IMR-90 (cell line): ENCODE measurements at regions not wholly inside any gene's neighbourhood (a gene's known extent, or its start where the extent isn't known, plus 50 kb on each side); places are given as distances from the start of the nearest gene placed in this dataset.

Experiments used
- ATAC-seq: fragments of 200-7000 bp; cut with Tn5 transposase; 2 replicates; pipeline ENCODE4 v1.9.1; 2020; ENCODE audit warnings: low read depth, mild to moderate bottlenecking, moderate library complexity
- BruUV-seq: library from RNA; stranded (reverse); fragments of 400-500 nt; replicated peaks from 2 replicates; lab custom pipeline; 2021; lab: Mats Ljungman, UMichigan
- CTCF ChIA-PET: fragments of 300-600 bp; formaldehyde crosslinking; extraction: SDS; loops from one replicate; lab custom pipeline; 2021; ENCODE audit warnings: antibody characterized with exemption; lab: Yijun Ruan, JAX
- POLR2A ChIA-PET: fragments of 300-600 bp; sonication (Branson Sonifier 250); formaldehyde crosslinking; loops from one replicate; lab custom pipeline; 2022; ENCODE audit warnings: antibody characterized with exemption; ENCODE audit not compliant: unreplicated experiment; lab: Charles Lee
- DNase-seq: peaks from one replicate; pipeline ENCODE4 v3.0.0; 2013
- H2AFZ ChIP-seq: replicated peaks from 2 replicates; pipeline ENCODE3; 2013; ENCODE audit warnings: low read length, mild to moderate bottlenecking; ENCODE audit not compliant: poor library complexity
- H2AK5ac ChIP-seq: 2 replicates; pipeline ENCODE4 v1.6.1; 2013; ENCODE audit warnings: low read depth, low read length, inconsistent platforms
- H2AK9ac ChIP-seq: replicated peaks from 2 replicates; pipeline ENCODE3; 2013; ENCODE audit warnings: mild to moderate bottlenecking, low read depth, low read length, moderate library complexity; ENCODE audit not compliant: poor library complexity
- H2BK120ac ChIP-seq: 2 replicates; pipeline ENCODE4 v1.6.1; 2013; ENCODE audit warnings: low read depth, low read length, inconsistent platforms
- H2BK15ac ChIP-seq: 3 replicates; pipeline ENCODE4 v1.6.1; 2013; ENCODE audit warnings: low read depth, low read length, inconsistent platforms
- H2BK20ac ChIP-seq: 2 replicates; pipeline ENCODE4 v1.6.1; 2013; ENCODE audit warnings: low read depth, mild to moderate bottlenecking, inconsistent platforms, low read length, moderate library complexity
- H2BK5ac ChIP-seq: 2 replicates; pipeline ENCODE4 v1.6.1; 2013; ENCODE audit warnings: mild to moderate bottlenecking, low read depth, low read length, inconsistent platforms; ENCODE audit not compliant: poor library complexity, severe bottlenecking
- H3K14ac ChIP-seq: replicated peaks from 2 replicates; pipeline ENCODE4 v1.6.1; 2013; ENCODE audit warnings: low read depth, low read length, inconsistent platforms
- H3K18ac ChIP-seq: 2 replicates; pipeline ENCODE4 v1.6.1; 2013; ENCODE audit warnings: low read depth, low read length, control low read depth
- H3K23ac ChIP-seq: 2 replicates; pipeline ENCODE4 v1.6.1; 2013; ENCODE audit warnings: low read depth, low read length, inconsistent platforms
- H3K27ac ChIP-seq: 2 replicates; pipeline ENCODE4 v1.5.1; 2013; ENCODE audit warnings: mild to moderate bottlenecking, control low read depth, low read length; ENCODE audit not compliant: insufficient read depth
- H3K27me3 ChIP-seq: 2 replicates; pipeline ENCODE4 v1.6.1; 2013; ENCODE audit warnings: low read length; ENCODE audit not compliant: control insufficient read depth, insufficient read depth
- H3K36me3 ChIP-seq: 2 replicates; pipeline ENCODE4 v1.6.1; 2013; ENCODE audit warnings: low read length, mixed read lengths; ENCODE audit not compliant: control insufficient read depth, insufficient read depth
- H3K4ac ChIP-seq: 2 replicates; pipeline ENCODE4 v1.6.1; 2013; ENCODE audit warnings: low read depth, low read length, inconsistent platforms
- H3K4me1 ChIP-seq: 2 replicates; pipeline ENCODE4 v1.6.1; 2013; ENCODE audit warnings: low read length, mixed read lengths; ENCODE audit not compliant: control insufficient read depth, insufficient read depth
- H3K4me2 ChIP-seq: 2 replicates; pipeline ENCODE4 v1.6.1; 2013; ENCODE audit warnings: low read depth, mild to moderate bottlenecking, control low read depth, low read length, moderate library complexity
- H3K4me3 ChIP-seq: 2 replicates; pipeline ENCODE4 v1.5.1; 2013; ENCODE audit warnings: low read depth, mild to moderate bottlenecking, control low read depth, low read length, moderate library complexity; ENCODE audit not compliant: insufficient read depth
- H3K56ac ChIP-seq: 2 replicates; pipeline ENCODE4 v1.6.1; 2013; ENCODE audit warnings: low read length, inconsistent platforms; ENCODE audit not compliant: insufficient read depth; ENCODE audit errors: extremely low read depth
- H3K79me1 ChIP-seq, 2 experiments: 2 replicates each; pipeline ENCODE4 v1.6.1; 2013; ENCODE audit warnings: low read length in 2 of 2, inconsistent platforms in 1 of 2, low read depth in 1 of 2
- H3K9ac ChIP-seq: 2 replicates; pipeline ENCODE4 v1.6.1; 2013; ENCODE audit warnings: low read depth, low read length, control low read depth
- H3K9me1 ChIP-seq: 2 replicates; pipeline ENCODE4 v1.6.1; 2013; ENCODE audit warnings: low read length, inconsistent platforms; ENCODE audit not compliant: insufficient read depth
- H3K9me3 ChIP-seq: 2 replicates; pipeline ENCODE4 v1.6.1; 2013; ENCODE audit warnings: low read length; ENCODE audit not compliant: control insufficient read depth, insufficient read depth
- H4K20me1 ChIP-seq: 2 replicates; pipeline ENCODE4 v1.6.1; 2013; ENCODE audit warnings: low read length, inconsistent platforms; ENCODE audit not compliant: insufficient read depth
- H4K5ac ChIP-seq: 2 replicates; pipeline ENCODE4 v1.6.1; 2013; ENCODE audit warnings: mild to moderate bottlenecking, low read depth, low read length, control low read depth
- H4K8ac ChIP-seq, 2 experiments: 2 replicates each; pipeline ENCODE4 v1.6.1; 2013; ENCODE audit warnings: low read depth in 2 of 2, low read length in 2 of 2, control low read depth in 1 of 2, inconsistent platforms in 1 of 2
- H4K91ac ChIP-seq: 2 replicates; pipeline ENCODE4 v1.6.1; 2013; ENCODE audit warnings: low read depth, low read length, inconsistent platforms; ENCODE audit not compliant: insufficient read depth
- BHLHE40 ChIP-seq: fragments of 150-350 bp; IDR thresholded peaks from 2 replicates; pipeline ENCODE4 v1.6.1; 2016; ENCODE audit warnings: mild to moderate bottlenecking, low read depth, low read length
- CEBPB ChIP-seq: IDR thresholded peaks from 2 replicates; pipeline ENCODE4 v1.6.1; 2012; ENCODE audit warnings: low read depth, low read length, improper control_type of control experiment
- CHD1 ChIP-seq: IDR thresholded peaks from 2 replicates; pipeline ENCODE4 v1.6.1; 2012; ENCODE audit warnings: low read depth, low read length, improper control_type of control experiment
- CTCF ChIP-seq: conservative IDR thresholded peaks from 2 replicates; pipeline ENCODE4 v1.5.1; 2012; ENCODE audit warnings: mild to moderate bottlenecking, low read depth, low read length, improper control_type of control experiment
- ELK1 ChIP-seq: fragments of 150-350 bp; IDR thresholded peaks from 2 replicates; pipeline ENCODE4 v1.6.1; 2016; ENCODE audit warnings: low read depth, mild to moderate bottlenecking, low read length, moderate library complexity, borderline replicate concordance
- FOS ChIP-seq: fragments of 150-350 bp; IDR thresholded peaks from 2 replicates; pipeline ENCODE4 v1.6.1; 2016; ENCODE audit warnings: low read depth, low read length
- MAFK ChIP-seq: IDR thresholded peaks from 2 replicates; pipeline ENCODE4 v1.6.1; 2012; ENCODE audit warnings: low read depth, low read length, improper control_type of control experiment
- MAZ ChIP-seq: IDR thresholded peaks from 2 replicates; pipeline ENCODE4 v1.6.1; 2012; ENCODE audit warnings: low read depth, mild to moderate bottlenecking, low read length, improper control_type of control experiment, moderate library complexity, borderline replicate concordance
- MXI1 ChIP-seq: IDR thresholded peaks from 2 replicates; pipeline ENCODE4 v1.6.1; 2012; ENCODE audit warnings: low read depth, mild to moderate bottlenecking, low read length, moderate library complexity, borderline replicate concordance
- NFE2L2 ChIP-seq: fragments of 150-350 bp; IDR thresholded peaks from 2 replicates; pipeline ENCODE4 v1.6.1; 2016; ENCODE audit warnings: low read depth, mild to moderate bottlenecking, low read length
- POLR2A ChIP-seq: IDR thresholded peaks from 2 replicates; pipeline ENCODE4 v1.6.1; 2012; ENCODE audit warnings: mild to moderate bottlenecking, low read depth, low read length
- RAD21 ChIP-seq: IDR thresholded peaks from 2 replicates; pipeline ENCODE4 v1.6.1; 2012; ENCODE audit warnings: low read length, improper control_type of control experiment
- RCOR1 ChIP-seq: IDR thresholded peaks from 2 replicates; pipeline ENCODE4 v1.6.1; 2012; ENCODE audit warnings: mild to moderate bottlenecking, low read length, improper control_type of control experiment; ENCODE audit not compliant: insufficient replicate concordance
- RFX5 ChIP-seq: IDR thresholded peaks from 2 replicates; pipeline ENCODE4 v1.8.0; 2012; ENCODE audit warnings: low read depth, mild to moderate bottlenecking, low read length, moderate library complexity
- SMC3 ChIP-seq: fragments of 150-350 bp; IDR thresholded peaks from 2 replicates; pipeline ENCODE4 v1.6.1; 2016; ENCODE audit warnings: low read depth, mild to moderate bottlenecking, antibody characterized with exemption, low read length, moderate library complexity
- USF2 ChIP-seq: fragments of 150-350 bp; IDR thresholded peaks from 2 replicates; pipeline ENCODE4 v1.6.1; 2017; ENCODE audit warnings: mild to moderate bottlenecking, antibody characterized with exemption, low read length, low read depth
- WGBS, 2 experiments: methylation state at CpG; one replicate each; pipeline versions ENCODE4 v1.1.5 to v1.1.7; 2013; ENCODE audit warnings: missing lambda C conversion rate in 2 of 2; ENCODE audit not compliant: insufficient read length in 1 of 2; ENCODE audit errors: extremely low coverage in 2 of 2; 5-methylcytosine and 5-hydroxymethylcytosine counted together
- dilution Hi-C: fragments of 300-500 bp; cut with HindIII; formaldehyde crosslinking; loops from one replicate; pipeline ENCODE4 v1.14.3; 2018; ENCODE audit warnings: low sequenced_read_pairs; ENCODE audit not compliant: unreplicated experiment
- in situ Hi-C: fragments of 300-500 bp; cut with MboI; formaldehyde crosslinking; loops from 3 replicates; pipeline ENCODE4 v1.14.3; 2019; ENCODE audit warnings: low sequenced_read_pairs, inconsistent platforms, mixed read lengths
- intact Hi-C: fragments of 100-400 bp; cut with micrococcal nuclease; formaldehyde crosslinking; loops from 2 replicates; pipeline ENCODE4 v1.10.0; 2022

- Histone ChIP-seq H2AK5ac (no peak overlapping the region), H3K79me1 (no peaks in the 10 kb centered on the region), H3K23ac (no peak overlapping the region), H2BK5ac (no peak overlapping the region), H2BK15ac (no peak overlapping the region), H3K36me3 (no peaks in the 10 kb centered on the region), H3K56ac (no peak overlapping the region), H3K9me1 (no peaks in the 10 kb centered on the region), H2AK9ac (no peak overlapping the region), H3K4ac (no peak overlapping the region), H4K20me1 (no peaks in the 10 kb centered on the region), H2AFZ (no peak overlapping the region), H2BK120ac (no peak overlapping the region), H4K8ac (no peak overlapping the region), H4K91ac (no peak overlapping the region), H3K4me1 (no peaks in the 10 kb centered on the region), H2BK20ac (no peak overlapping the region), H3K14ac (no peak overlapping the region), H3K27me3 (no peaks in the 10 kb centered on the region), H3K18ac (no peak overlapping the region), H4K5ac (no peak overlapping the region), H3K9me3 (no peaks in the 10 kb centered on the region), H3K27ac (no peak overlapping the region), H3K4me3 (no peak overlapping the region), H3K4me2 (no peak overlapping the region), H3K9ac (no peak overlapping the region)
- ChIA-PET POLR2A (no interaction called here), CTCF (no interaction called here)
- in situ Hi-C loops (no loop called here), dilution Hi-C loops (no loop called here), intact Hi-C loops (no loop called here)
- no peak for DNase-seq
- TF ChIP-seq ELK1 (no peak), RFX5 (no peak), FOS (no peak), SMC3 (no peak), CEBPB (no peak), USF2 (no peak), RAD21 (no peak), CHD1 (no peak), MAFK (no peak), MAZ (no peak), MXI1 (no peak), RCOR1 (no peak), POLR2A (no peak), CTCF (no peak), BHLHE40 (no peak), NFE2L2 (no peak)
- 67% methylated on average over 1 of the region's 2 CpGs; no CpG with 5 or more reads in 1 of the 2 experiments for WGBS, 2 experiments
- no peak for ATAC-seq
- BruUV-seq, result no TSS peak
These were observed 109.0 kb downstream of the FAM174A start for GRCh38 chr5:100644185-100644584.
